ENCODE measurements at regions not wholly inside any gene's neighbourhood (a gene's known extent, or its start where the extent isn't known, plus 50 kb on each side); places are given as distances from the start of the nearest gene placed in this dataset.
A peak's percentile ranks its signal among the peaks of the same experiment; 100 is the strongest.

DNA sequence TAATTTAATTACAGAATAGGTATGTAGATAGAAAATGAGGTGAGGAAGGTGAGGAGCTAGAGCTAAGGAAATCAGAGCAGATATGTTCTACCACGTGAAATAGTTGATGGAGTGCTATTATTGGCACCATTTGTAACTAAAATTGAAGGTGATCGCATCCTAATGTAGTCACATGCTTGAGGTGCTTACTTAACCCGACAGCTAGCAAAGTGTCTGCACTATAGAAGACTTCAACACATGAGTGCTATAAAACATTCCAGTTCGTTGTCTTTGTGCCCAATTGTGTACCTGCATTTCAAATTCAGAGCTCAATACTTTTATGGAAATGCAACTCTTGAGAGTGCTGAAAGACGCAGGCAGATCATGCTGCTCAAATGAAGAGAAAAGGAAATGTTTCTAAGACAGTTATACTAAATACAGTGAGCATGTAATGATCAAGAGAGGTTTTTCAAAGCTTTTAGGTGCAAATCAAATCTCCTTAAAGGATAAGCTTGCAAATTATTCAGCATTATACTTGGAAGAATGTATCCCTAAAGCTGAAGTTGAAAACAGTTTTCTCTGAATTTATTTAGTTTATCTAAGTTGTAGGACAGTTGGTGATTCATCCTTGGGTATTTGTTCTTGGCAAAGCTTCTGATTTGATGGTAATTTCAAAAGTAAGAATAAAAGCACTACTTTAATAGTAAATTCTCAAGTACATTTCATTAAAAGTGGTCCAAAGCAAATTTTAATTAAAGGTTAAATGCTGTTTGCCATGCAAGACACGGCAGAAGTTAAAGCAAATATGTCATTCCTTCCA lies 223.9 kb upstream of the EPHA5 start:
- no peak for DNase-seq (ENCODE audit: low spot score)

DNA sequence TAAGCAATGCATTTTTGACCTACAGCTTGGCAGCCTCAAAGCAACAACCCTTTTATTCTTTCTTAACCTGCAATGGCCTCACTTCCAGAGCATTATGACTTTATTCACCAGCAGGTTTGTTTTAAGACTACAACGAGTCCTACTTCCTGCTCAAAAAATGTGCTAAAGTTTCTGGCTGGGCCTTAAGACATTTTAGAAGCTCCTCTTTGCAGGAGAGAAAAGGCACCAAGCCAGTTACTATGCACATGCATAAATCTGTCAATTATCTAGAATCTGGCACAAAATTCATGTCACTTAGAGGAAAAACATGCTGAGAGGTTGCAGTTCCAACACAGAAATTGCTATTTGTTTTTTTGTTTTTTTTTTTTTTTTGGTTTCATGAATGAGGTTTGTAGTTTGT lies 223.0 kb upstream of the EPHA5 start:
- no peak for DNase-seq (ENCODE audit: low spot score)

DNA sequence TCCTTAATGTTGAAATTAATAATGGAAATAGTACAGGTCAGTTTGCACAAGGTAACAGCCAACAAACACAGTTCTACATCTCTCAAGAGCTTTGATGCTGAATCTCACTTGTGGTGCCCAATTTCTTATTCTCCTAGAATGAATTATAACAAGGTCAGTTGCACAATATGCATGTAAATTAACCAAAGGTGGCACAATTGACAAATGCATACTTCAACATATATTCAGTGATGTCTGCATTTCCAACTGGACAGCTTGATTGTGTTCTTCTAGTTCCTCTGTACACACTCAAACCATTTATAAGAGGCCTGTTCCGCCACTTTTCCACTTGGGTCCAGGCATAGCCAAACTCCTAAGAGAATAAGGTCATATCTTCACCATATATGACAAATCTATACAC lies 210.3 kb upstream of the EPHA5 start:
- DNase-seq (ENCODE audit: low spot score): no peak

DNA sequence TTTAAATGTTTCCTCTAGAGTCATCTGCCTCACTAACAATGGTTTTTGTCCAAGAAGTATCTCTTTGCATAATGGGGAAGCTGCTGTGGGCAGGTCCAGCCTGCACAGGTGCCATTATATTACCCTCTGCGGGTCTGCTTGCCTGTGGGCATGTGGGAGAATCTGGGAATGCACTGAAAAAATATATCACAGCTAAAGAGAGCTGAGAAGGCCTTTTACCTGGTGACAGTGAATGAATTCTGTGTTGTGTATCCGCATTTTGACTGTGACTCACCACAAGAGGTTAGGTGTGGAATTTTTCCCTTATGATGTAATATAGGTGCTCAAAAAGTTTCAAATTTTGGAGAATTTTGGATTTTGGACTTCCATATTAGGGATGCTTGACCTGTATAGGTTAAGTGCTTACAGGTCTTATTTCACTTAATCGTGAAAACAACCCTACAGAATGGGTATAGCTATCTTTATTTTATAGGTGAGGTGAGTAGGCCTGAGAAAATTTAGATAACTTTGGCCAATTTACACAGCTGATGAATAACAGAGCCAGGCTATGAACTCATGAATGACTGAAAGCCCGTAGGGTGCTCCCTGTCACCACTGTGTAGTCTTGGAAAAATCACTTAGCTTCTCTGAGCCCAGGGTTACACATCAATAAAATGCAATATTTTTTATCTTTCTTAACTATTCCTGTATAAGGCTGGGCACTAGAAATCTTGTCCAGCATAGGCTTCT lies 198.0 kb upstream of the EPHA5 start:
- no peak for DNase-seq (ENCODE audit: low spot score)

GRCh38 chr4:65865489-65865888 lies 195.2 kb upstream of the EPHA5 start:
- DNase-seq (ENCODE audit: low spot score): peak; percentile 37

- DNase-seq (ENCODE audit: low spot score): no peak
Observed at GRCh38 chr4:65861993-65862392, 191.7 kb upstream of the EPHA5 start.

DNA sequence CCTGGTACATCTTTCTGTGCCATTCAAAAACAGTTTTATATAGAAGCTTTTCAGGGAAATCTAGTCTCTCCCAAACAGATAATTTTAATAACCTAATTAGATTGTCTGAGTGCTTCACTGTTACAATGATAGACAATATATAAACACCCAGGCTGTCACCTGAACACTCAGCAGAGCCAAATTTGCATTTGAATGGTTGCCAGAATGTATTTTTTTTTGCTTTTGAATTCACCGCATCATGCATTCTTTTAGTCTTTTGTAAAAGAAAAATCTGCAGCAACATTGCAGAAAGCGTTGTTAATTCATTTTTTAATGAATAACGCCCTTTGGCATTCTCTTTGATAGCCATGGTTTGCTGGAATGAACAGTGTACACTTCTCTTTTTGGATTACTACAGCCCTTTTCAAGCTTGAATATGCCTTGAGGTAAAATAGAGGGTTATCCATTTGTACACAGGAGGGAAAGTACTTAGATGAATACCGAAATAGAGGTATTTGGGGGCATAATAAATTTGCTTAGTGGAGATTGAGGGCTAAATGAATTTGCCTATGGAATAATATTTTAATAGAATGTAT lies 175.0 kb upstream of the EPHA5 start:
- DNase-seq (ENCODE audit: low spot score): no peak

- no peak for DNase-seq (ENCODE audit: low spot score)
Observed at GRCh38 chr4:65839164-65839931, 169.1 kb upstream of the EPHA5 start.

GRCh38 chr4:65834707-65835106 lies 164.4 kb upstream of the EPHA5 start:
- no peak for DNase-seq (ENCODE audit: low spot score)

GRCh38 chr4:65831828-65832227 lies 161.5 kb upstream of the EPHA5 start:
- no peak for DNase-seq (ENCODE audit: low spot score)

GRCh38 chr4:65825116-65825753 lies 154.9 kb upstream of the EPHA5 start:
- no peak for DNase-seq (ENCODE audit: low spot score)

DNA sequence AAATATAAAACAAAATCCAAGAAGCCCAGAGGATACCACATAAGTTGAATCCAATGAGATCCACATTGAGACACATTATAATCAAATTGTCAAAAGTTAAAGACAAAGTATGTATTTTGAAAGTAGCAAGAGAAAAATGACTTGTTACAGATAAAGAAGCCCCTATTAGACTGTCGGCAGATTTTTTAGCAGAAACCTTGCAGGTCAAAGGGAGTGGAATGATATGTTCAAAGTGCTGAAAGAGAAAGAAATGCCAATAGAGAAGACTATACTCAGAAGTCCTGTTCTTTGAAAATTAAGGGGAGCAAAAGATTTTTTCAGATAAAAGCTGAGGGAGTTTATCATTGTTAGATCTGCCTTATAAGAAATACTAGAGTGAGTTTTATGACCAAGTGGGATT lies 148.9 kb upstream of the EPHA5 start:
- DNase-seq (ENCODE audit: low spot score): no peak

DNA sequence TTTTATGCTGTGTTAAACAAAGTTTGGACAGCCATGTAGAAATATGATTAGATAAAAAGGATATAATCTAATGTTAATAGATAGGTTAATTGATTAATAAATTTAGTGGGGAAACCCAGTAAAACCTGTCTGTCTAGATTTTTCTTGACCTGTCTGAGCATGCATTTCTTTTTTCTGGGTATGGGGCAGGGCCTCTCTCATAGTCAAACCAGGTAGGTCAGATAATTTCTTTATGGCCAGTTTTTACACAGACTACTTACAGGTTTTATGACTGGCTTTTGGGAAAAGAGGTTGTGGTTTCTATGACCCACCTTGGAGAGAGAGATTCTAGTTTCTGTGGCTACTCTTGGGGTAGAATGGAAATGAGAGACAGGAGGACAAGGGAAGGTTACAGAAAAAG lies 135.6 kb upstream of the EPHA5 start:
- DNase-seq (ENCODE audit: low spot score): no peak

DNA sequence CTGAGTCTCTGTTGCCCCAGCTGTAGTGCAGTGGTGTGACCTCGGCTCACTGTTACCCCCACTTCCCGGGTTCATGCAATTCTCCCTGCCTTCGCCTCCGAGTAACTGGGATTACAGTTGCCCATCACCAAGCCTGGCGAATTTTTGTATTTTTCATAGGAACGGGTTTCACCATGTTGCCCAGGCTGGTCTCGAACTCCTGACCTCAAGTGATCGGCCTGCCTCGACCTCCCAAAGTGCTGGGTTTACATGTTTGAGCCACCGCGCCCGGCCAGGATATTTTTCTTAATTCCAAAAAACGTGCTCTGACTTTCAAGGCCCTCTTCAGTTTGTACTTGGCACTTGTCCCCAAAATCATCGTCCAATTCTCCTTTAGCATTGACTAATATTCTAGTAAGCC lies 129.2 kb upstream of the EPHA5 start:
- DNase-seq (ENCODE audit: low spot score): no peak

DNA sequence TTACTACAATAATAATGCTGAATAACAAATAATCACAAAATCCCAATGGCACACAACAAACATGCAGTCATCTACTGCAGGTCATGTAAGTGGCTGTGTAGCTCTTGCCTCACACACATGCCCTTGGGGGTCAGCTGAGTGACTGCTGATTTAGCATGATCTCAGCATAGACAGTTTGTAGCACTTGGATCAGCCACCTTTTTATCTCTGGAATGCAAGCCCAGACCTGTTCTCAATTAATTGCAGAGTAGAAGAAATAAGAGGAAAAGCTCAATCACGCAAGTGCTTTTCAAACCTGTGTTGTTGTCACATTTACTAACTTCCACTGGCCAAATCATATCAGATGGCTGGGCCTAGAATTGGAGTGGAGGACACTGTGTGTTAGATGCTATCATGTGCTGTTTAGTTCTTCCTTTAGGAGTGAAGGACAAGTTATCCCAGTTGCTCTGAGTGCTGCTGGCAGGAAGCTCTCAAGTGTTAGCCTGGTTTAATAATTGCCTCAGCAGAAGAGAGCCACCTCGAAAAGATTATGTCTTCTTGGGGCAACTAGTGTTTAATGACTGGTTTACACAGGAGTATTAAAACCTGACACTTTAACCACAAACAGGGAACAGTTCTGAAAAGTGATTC lies 128.3 kb upstream of the EPHA5 start:
- DNase-seq (ENCODE audit: low spot score): no peak

DNA sequence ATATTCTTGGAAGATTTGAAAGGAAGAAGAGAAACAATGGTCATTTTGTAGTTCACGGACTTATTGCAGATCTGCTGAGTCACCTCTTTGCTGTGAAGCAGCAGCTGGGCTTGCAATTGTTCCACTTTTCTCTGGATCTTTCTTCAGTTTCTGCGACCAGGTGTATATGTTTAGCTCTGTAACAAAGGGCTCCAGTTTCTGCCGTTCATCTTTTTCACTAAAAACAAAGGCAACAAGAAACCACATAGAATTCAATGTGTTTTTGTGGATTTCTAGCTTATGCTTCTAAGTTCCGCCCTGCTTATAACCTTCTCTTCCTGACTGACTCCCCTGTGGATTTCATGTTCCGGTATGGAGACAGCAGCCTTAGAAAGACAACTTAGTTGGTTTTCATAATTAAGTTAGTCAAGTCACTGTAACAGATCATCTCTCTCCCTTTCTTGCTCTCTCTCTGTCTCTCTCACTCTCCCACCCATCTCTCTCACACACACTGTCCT lies 121.6 kb upstream of the EPHA5 start:
- no peak for DNase-seq (ENCODE audit: low spot score)

DNA sequence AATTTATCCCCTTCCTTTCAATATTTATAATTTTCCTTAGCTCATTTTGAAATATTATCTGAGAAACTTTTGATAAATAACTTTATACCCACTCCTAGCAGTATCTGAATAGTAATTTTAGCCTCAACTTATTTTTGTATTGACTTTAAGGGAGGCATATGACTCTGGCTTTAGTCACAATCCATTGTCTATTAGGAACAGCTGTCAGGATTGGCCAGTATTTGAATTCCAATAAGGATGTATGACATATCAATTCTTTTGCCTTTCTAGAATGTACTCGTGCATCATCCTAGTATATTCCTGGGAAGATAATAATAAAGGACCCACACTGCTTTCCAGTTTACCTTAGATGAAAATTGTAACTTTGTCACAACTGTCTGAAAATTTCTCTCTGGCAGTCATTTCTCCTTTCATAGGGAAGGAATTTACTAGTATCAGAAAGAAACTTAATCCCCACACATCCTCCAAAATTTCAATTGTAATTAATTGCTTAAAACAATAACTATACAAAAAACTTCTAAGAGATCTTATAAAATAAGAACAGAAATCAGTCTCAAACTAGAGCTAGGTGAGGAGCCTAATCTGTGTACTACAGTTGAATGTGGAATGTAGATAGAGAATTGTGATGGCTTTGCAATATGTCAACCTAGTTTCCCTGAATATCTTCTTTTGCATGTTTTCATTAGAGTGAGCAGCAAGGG lies 121.0 kb upstream of the EPHA5 start:
- no peak for DNase-seq (ENCODE audit: low spot score)

DNA sequence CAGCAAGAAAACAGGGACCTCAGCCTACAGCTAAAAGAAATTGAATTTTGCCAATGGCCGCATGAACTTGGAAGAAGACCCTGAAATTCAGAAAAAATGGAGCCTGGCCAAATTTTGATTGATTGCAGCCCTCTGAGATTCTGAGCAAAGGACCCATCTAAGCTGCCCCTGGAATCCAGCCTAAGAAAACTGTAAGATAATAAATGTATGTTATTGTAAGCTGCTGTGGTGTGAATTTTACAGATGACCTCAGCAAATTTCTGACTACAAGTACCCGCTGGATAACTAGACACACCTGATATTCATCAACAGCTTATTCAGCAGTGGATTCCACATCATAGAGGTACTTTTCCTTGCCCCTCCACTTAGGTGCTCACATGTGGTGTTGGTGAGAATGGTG lies 119.5 kb upstream of the EPHA5 start:
- no peak for DNase-seq (ENCODE audit: low spot score)

- peak; percentile 53 for DNase-seq (ENCODE audit: low spot score)
Observed at GRCh38 chr4:65789341-65789740, 119.1 kb upstream of the EPHA5 start.

GRCh38 chr4:65777270-65777669 lies 107.0 kb upstream of the EPHA5 start:
- no peak for DNase-seq (ENCODE audit: low spot score)

GRCh38 chr4:65773636-65774035 lies 103.3 kb upstream of the EPHA5 start:
- DNase-seq (ENCODE audit: low spot score): no peak
